Esophagus muscularis mucosa (tissue), 4 donors: ENCODE measurements at regions not wholly inside any gene's neighbourhood (a gene's known extent, or its start where the extent isn't known, plus 50 kb on each side); places are given as distances from the start of the nearest gene placed in this dataset.

Experiments used
- DNase-seq: peaks from one replicate; pipeline ENCODE4 v3.0.0-alpha.2; 2017; ENCODE audit errors: extremely low spot score
- H3K27ac ChIP-seq, 4 donors: fragments of 200-600 bp; sonication (generic); replicated peaks in 1 of 4; 1 replicate in 3 of 4; 2 replicates in 1 of 4; pipeline ENCODE4 v1.5.1; 2016 to 2019; ENCODE audit warnings: mild to moderate bottlenecking in 1 of 4
- H3K27me3 ChIP-seq, 4 donors: fragments of 200-600 bp; sonication (generic); one replicate each; pipeline versions ENCODE4 v1.5.1 to v1.6.0; 2016 to 2019
- H3K36me3 ChIP-seq, 4 donors: fragments of 200-600 bp; sonication (generic); one replicate each; pipeline ENCODE4 v1.5.1; 2016 to 2019
- H3K4me1 ChIP-seq, 4 donors: fragments of 200-600 bp; sonication (generic); one replicate each; pipeline ENCODE4 v1.5.1; 2016 to 2019
- H3K4me3 ChIP-seq, 4 donors: fragments of 200-600 bp; sonication (generic); 1 replicate in 2 of 4; 2 replicates in 2 of 4; pipeline ENCODE4 v1.5.1; 2016 to 2019; ENCODE audit warnings: mild to moderate bottlenecking in 4 of 4, moderate library complexity in 1 of 4
- H3K9me3 ChIP-seq, 4 donors: fragments of 200-600 bp; sonication (generic); 1 replicate in 3 of 4; 2 replicates in 1 of 4; pipeline ENCODE4 v1.5.1; 2016 to 2019
- EP300 ChIP-seq: sonication (generic); formaldehyde crosslinking; IDR thresholded peaks from one replicate; pipeline ENCODE4 v1.6.1; 2017; ENCODE audit warnings: antibody characterized with exemption
- POLR2A ChIP-seq: fragments of 450-650 bp; IDR thresholded peaks from one replicate; pipeline ENCODE4 v1.6.1; 2017; ENCODE audit warnings: antibody characterized with exemption, moderate library complexity, mild to moderate bottlenecking, low read depth
- POLR2AphosphoS5 ChIP-seq, 2 donors: sonication (generic); formaldehyde crosslinking; IDR thresholded peaks; one replicate each; pipeline ENCODE4 v1.6.1; 2017; ENCODE audit warnings: antibody characterized with exemption in 2 of 2
- WGBS: methylation state at CpG from one replicate; pipeline ENCODE4 v1.1.5; 2018; 5-methylcytosine and 5-hydroxymethylcytosine counted together
- intact Hi-C: fragments of 100-400 bp; cut with DNase I; formaldehyde crosslinking; loops from one replicate; pipeline ENCODE4 v1.15.1; 2023
- TF ChIP-seq, protein P1 (sequence below), 3 experiments: fragments of 200-600 bp in 2 of 3; fragments of 450-650 bp in 1 of 3; sonication (generic) in 2 of 3; IDR thresholded peaks; one replicate each; pipeline ENCODE4 v1.5.1; 2017 to 2019; ENCODE audit warnings: antibody characterized with exemption in 3 of 3, mild to moderate bottlenecking in 2 of 3, moderate library complexity in 1 of 3

DNA sequence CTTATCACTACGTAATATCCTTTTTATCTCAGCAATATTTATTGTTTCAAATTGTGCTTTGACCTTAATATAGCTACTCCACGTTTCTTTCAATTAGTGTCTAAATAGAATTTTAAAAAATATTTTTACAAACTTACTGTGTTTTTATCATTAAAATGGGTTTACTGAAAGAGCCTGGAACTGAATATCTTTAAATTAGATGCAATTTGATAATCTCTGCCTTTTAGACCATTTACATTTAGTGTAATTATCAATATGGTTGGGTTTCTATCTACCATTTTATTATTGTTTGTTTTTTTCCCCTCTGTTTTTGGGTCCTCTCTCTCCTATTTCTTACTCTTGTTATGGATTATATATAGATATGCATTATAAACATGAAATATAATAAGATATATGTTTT is 327.8 kb downstream of the IRX2 start:
- intact Hi-C loops: no loop called here

GRCh38 chr5:2417301-2417700 is 334.2 kb downstream of the IRX2 start:
- 88% methylated on average over 5 of the region's 9 CpGs for WGBS

More for the DNA sequence above, 327.8 kb downstream of the IRX2 start:
- Histone ChIP-seq H3K27me3 (no peaks in the 10 kb centered on the region), H3K4me3 (no peak overlapping the region), H3K27ac (no peak overlapping the region), H3K36me3 (no peaks in the 10 kb centered on the region), H3K4me1 (no peaks in the 10 kb centered on the region), H3K9me3 (peaks cover 0 to 23% (median 13%) of the 10 kb centered on the region in 4 donors)
- TF ChIP-seq POLR2AphosphoS5 (IDR thresholded peaks at IDR 0.05) (no peak), EP300 (no peak), POLR2A (no peak)
- TF ChIP-seq, protein P1, sequence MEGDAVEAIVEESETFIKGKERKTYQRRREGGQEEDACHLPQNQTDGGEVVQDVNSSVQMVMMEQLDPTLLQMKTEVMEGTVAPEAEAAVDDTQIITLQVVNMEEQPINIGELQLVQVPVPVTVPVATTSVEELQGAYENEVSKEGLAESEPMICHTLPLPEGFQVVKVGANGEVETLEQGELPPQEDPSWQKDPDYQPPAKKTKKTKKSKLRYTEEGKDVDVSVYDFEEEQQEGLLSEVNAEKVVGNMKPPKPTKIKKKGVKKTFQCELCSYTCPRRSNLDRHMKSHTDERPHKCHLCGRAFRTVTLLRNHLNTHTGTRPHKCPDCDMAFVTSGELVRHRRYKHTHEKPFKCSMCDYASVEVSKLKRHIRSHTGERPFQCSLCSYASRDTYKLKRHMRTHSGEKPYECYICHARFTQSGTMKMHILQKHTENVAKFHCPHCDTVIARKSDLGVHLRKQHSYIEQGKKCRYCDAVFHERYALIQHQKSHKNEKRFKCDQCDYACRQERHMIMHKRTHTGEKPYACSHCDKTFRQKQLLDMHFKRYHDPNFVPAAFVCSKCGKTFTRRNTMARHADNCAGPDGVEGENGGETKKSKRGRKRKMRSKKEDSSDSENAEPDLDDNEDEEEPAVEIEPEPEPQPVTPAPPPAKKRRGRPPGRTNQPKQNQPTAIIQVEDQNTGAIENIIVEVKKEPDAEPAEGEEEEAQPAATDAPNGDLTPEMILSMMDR (IDR thresholded peaks at IDR 0.05): no peak
- no peak for DNase-seq
- WGBS: 70% methylated on average over 2 of the region's 2 CpGs

GRCh38 chr5:2415678-2416077 is 335.8 kb downstream of the IRX2 start:
- WGBS: 55% methylated on average over 23 of the region's 23 CpGs
- no peak for DNase-seq
- Histone ChIP-seq H3K27me3 (peaks cover 0 to 14% (median 0%) of the 10 kb centered on the region in 4 donors), H3K27ac (no peak overlapping the region), H3K4me3 (no peak overlapping the region), H3K4me1 (no peaks in the 10 kb centered on the region), H3K9me3 (no peaks in the 10 kb centered on the region), H3K36me3 (no peaks in the 10 kb centered on the region)
- no peak for TF ChIP-seq EP300
- TF ChIP-seq POLR2AphosphoS5 (IDR thresholded peaks at IDR 0.05): no peak
- TF ChIP-seq, protein P1 (IDR thresholded peaks at IDR 0.05): no peak
- TF ChIP-seq POLR2A: no peak
- intact Hi-C loops: no loop called here

More at GRCh38 chr5:2417301-2417700, 334.2 kb downstream of the IRX2 start:
- Histone ChIP-seq H3K4me3 (no peak overlapping the region), H3K27ac (no peak overlapping the region), H3K9me3 (no peaks in the 10 kb centered on the region), H3K4me1 (no peaks in the 10 kb centered on the region), H3K27me3 (peaks cover 0 to 14% (median 0%) of the 10 kb centered on the region in 4 donors), H3K36me3 (no peaks in the 10 kb centered on the region)
- no peak for TF ChIP-seq POLR2AphosphoS5 (IDR thresholded peaks at IDR 0.05)
- TF ChIP-seq EP300: no peak
- TF ChIP-seq, protein P1 (IDR thresholded peaks at IDR 0.05): no peak
- no peak for TF ChIP-seq POLR2A
- intact Hi-C loops: no loop called here
- no peak for DNase-seq

DNA sequence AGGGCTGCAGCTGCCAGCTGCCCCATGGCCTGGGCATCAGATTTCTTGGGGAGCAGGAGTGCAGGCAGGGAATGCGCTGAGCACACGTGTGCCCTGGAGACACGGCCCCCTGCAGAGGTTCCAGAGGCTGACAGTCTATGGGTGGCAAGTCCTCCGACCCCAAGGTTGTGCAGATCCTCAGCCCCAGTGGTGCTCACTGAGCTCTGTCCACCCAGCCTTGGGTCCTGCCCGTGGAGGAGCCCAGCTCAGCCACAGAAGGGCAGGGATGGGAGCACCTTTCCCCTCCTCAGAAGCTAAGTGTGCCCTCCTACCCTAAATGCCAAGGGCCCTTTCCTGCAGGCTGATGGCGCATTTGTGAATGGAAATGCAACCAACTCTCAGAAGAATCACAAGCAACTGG is 341.0 kb downstream of the IRX2 start:
- Histone ChIP-seq H3K4me3 (no peak overlapping the region), H3K4me1 (no peaks in the 10 kb centered on the region), H3K9me3 (no peaks in the 10 kb centered on the region), H3K27ac (no peak overlapping the region), H3K36me3 (no peaks in the 10 kb centered on the region), H3K27me3 (peaks cover 0 to 14% (median 0%) of the 10 kb centered on the region in 4 donors)
- no peak for DNase-seq
- WGBS: 86% methylated on average over 3 of the region's 6 CpGs
- TF ChIP-seq, protein P1 (IDR thresholded peaks at IDR 0.05): no peak
- TF ChIP-seq POLR2AphosphoS5 (IDR thresholded peaks at IDR 0.05) (no peak), POLR2A (no peak), EP300 (no peak)
- intact Hi-C loops: no loop called here

GRCh38 chr5:2403296-2403695 is 348.2 kb downstream of the IRX2 start:
- intact Hi-C loops: no loop called here
- H3K9me3 ChIP-seq: no peaks in the 10 kb centered on the region
- H3K4me3 ChIP-seq: no peak overlapping the region
- no peaks in the 10 kb centered on the region for H3K27me3 ChIP-seq
- no peak overlapping the region for H3K27ac ChIP-seq
- no peak for TF ChIP-seq POLR2A
- no peaks in the 10 kb centered on the region for H3K36me3 ChIP-seq
- H3K4me1 ChIP-seq: no peaks in the 10 kb centered on the region
- DNase-seq: peak; percentile 75
- 60% methylated on average over 1 of the region's 1 CpG for WGBS
